ENCODE measurements at regions not wholly inside any gene's neighbourhood (a gene's known extent, or its start where the extent isn't known, plus 50 kb on each side); places are given as distances from the start of the nearest gene placed in this dataset.

GRCh38 chr10:69739634-69740033, 62.1 kb upstream of the COL13A1 start:
- TF ChIP-seq CTCF (conservative IDR thresholded peaks at IDR 0.05 in 1 of 2, IDR thresholded peaks at IDR 0.05 in 1 of 2; ENCODE audit: extremely low read depth in 1 of 2, insufficient read depth in 1 of 2, low read depth in 1 of 2, low read length in 2 of 2) (no peak), EZH2 (IDR thresholded peaks at IDR 0.05; ENCODE audit: borderline replicate concordance, low read length) (no peak)
